Nucleus accumbens (tissue), 56 donors: ENCODE measurements at regions not wholly inside any gene's neighbourhood (a gene's known extent, or its start where the extent isn't known, plus 50 kb on each side); places are given as distances from the start of the nearest gene placed in this dataset.
"Not testable (repeated sequence)": the region's sequence is repeated elsewhere in the genome, so short reads cannot be mapped to it uniquely, and the experiment has no call there.

Experiments used
- DNase-seq, 56 donors: peaks; one replicate each; lab custom pipeline; 2025; lab: John Stamatoyannopoulos, UW

DNA sequence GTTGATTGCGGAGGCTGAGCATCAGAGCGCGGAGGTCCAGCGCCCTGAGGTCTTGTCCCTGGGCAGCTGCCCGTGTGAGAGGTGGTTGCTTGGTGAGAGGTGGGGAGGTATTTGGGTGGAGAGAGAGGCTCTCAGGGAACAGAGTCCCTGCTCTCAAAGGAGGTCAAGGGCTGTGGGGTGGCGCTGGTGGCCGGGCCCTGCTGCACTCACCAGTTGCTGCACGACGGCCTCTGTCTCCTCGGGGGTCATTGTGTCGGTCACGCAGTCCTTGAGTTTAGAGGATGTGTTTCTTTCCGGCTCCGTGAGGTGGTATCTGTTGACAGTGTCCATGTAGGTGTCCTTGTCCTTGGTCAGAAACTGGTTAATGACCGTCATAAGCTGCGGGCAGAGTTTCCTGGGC lies 95.5 kb downstream of the WTIP start:
- no peak for DNase-seq

DNA sequence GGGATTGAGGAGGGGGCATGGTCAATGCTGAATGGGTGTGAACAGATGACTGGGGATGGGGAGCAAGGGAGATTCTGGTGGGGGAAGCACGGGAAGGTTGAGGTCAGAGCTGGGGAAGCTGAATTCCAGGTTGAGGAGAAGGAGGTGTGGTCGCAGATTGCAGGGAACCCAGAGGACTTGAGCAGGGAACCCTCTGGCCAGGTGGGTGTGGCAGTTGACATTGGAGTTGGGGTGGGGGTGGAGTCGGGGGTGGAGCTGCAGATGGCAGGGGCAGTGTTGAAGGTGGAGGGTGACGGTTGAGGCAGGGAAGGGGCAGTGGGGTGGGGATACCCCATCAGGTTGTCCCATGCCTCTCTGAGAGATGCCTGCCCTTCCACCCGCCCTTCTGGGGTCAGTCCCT lies 94.7 kb downstream of the WTIP start:
- DNase-seq: no peak

GRCh38 chr19:34575206-34575605 lies 93.6 kb downstream of the WTIP start:
- DNase-seq: no peak

- no peak for DNase-seq
Measured at GRCh38 chr19:34574704-34575103, 93.1 kb downstream of the WTIP start.

DNA sequence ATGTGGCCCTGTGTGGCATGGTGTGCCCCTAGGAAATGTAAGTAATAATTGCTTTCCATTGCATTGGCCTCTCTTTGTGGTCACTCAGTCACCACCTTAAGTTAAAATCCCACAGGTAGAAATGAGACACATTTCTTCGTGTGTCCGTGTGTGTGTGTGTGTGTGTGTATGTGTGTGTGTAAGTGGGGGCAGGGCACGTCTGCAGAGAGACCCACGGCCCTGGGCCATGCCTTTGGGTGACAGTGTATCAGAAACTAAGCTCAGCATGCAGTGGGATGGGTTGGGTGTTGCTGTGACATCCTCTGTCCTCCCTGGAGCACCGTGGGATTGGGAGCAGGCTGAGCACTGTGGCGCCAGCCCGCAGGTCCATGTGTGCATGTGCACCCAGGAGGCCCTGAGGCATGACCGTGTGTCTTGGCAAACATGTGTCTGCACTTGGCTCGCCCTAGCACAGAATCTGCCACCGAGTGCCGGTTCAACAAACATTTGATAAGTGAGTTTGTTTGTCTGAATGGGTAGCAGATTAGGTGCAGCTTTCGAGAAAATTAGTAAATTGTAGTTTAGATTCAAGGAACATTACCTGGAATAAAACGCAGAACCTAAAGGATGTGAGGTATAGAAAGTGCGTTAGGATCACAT lies 91.8 kb downstream of the WTIP start:
- DNase-seq: no peak

- not testable (repeated sequence) for DNase-seq
Measured at GRCh38 chr19:34570140-34570539, 88.6 kb downstream of the WTIP start.

- DNase-seq: not testable (repeated sequence)
Measured at GRCh38 chr19:34562344-34562743, 80.8 kb downstream of the WTIP start.
